Activated CD4-positive, alpha-beta T cell treated with anti-CD3 and anti-CD28 coated beads for 36 hours (primary cell): ENCODE measurements at regions not wholly inside any gene's neighbourhood (a gene's known extent, or its start where the extent isn't known, plus 50 kb on each side); places are given as distances from the start of the nearest gene placed in this dataset.

Experiments
- ATAC-seq: fragments of 200-7000 bp; cut with Tn5 transposase; one replicate; pipeline ENCODE4 v1.10.0; 2021; ENCODE audit warnings: mild to moderate bottlenecking, moderate library complexity
- CTCF ChIA-PET: fragments of 350-600 bp; sonication (Branson Sonifier 250); formaldehyde crosslinking; loops from one replicate; lab custom pipeline; 2021; ENCODE audit warnings: antibody characterized with exemption; lab: Charles Lee
- POLR2A ChIA-PET: fragments of 350-600 bp; sonication (Branson Sonifier 250); formaldehyde crosslinking; loops from one replicate; lab custom pipeline; 2021; ENCODE audit warnings: antibody characterized with exemption, inconsistent platforms; lab: Charles Lee
- DNase-seq: peaks from one replicate; pipeline ENCODE4 v3.0.0-alpha.2; 2020
- H3K27ac Mint-ChIP-seq: one replicate; pipeline ENCODE4 v1.8.0; 2021; ENCODE audit warnings: mixed read lengths
- H3K27me3 Mint-ChIP-seq: one replicate; pipeline ENCODE4 v1.8.0; 2021; ENCODE audit warnings: mixed read lengths
- H3K36me3 Mint-ChIP-seq: one replicate; pipeline ENCODE4 v1.8.0; 2021; ENCODE audit warnings: low read depth, mixed read lengths
- H3K4me1 Mint-ChIP-seq: one replicate; pipeline ENCODE4 v1.8.0; 2021; ENCODE audit warnings: mixed read lengths
- H3K4me3 Mint-ChIP-seq: one replicate; pipeline ENCODE4 v1.8.0; 2021; ENCODE audit warnings: mild to moderate bottlenecking, moderate library complexity, mixed read lengths
- H3K9me3 Mint-ChIP-seq: one replicate; pipeline ENCODE4 v1.8.0; 2021; ENCODE audit warnings: low read depth, mixed read lengths
- intact Hi-C, 2 experiments: fragments of 100-400 bp; cut with DNase I in 1 of 2; cut with micrococcal nuclease in 1 of 2; formaldehyde crosslinking; loops; one replicate each; pipeline versions ENCODE4 v1.14.2 to v1.15.1; 2022 to 2024; cut with DNase I, micrococcal nuclease

GRCh38 chr7:86199881-86200614 lies 443.7 kb upstream of the GRM3 start:
- H3K27me3 Mint-ChIP-seq: no peaks in the 10 kb centered on the region
- ATAC-seq: no peak
- peaks cover 7% of the 10 kb centered on the region for H3K9me3 Mint-ChIP-seq
- no peak for DNase-seq
- POLR2A ChIA-PET: no interaction called here
- no peak overlapping the region for H3K27ac Mint-ChIP-seq
- intact Hi-C loops: no loop called here
- H3K4me3 Mint-ChIP-seq: no peak overlapping the region
- H3K36me3 Mint-ChIP-seq: no peaks in the 10 kb centered on the region
- no peaks in the 10 kb centered on the region for H3K4me1 Mint-ChIP-seq
- CTCF ChIA-PET: no interaction called here

DNA sequence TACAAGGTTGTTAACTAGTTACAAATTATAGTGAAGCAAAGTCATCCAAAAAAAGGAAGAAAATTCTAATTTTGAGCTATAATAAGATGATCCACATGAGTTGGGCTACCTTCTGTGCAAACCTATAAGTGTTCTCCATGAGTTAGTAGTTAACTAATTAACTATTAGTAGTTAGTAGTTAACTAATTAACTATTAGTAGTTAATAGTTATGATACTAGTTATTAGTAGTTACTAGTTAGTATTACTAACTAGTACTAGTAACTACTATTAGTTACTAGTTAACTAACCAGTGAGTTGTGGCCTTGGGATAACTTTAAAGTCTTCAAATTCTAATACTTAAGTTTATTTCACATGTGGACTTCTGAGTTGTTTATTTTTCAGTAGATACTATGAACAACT lies 453.4 kb upstream of the GRM3 start:
- H3K4me3 Mint-ChIP-seq: no peak overlapping the region
- ATAC-seq: no peak
- CTCF ChIA-PET: no interaction called here

GRCh38 chr7:86181474-86181873 lies 462.2 kb upstream of the GRM3 start:
- peaks cover 3% of the 10 kb centered on the region for H3K9me3 Mint-ChIP-seq

More for the DNA sequence above, 453.4 kb upstream of the GRM3 start:
- no peak overlapping the region for H3K27ac Mint-ChIP-seq
- no peak for DNase-seq
- H3K27me3 Mint-ChIP-seq: no peaks in the 10 kb centered on the region
- POLR2A ChIA-PET: no interaction called here
- H3K9me3 Mint-ChIP-seq: peaks cover 11% of the 10 kb centered on the region
- H3K4me1 Mint-ChIP-seq: no peaks in the 10 kb centered on the region
- intact Hi-C loops: no loop called here
- no peaks in the 10 kb centered on the region for H3K36me3 Mint-ChIP-seq

DNA sequence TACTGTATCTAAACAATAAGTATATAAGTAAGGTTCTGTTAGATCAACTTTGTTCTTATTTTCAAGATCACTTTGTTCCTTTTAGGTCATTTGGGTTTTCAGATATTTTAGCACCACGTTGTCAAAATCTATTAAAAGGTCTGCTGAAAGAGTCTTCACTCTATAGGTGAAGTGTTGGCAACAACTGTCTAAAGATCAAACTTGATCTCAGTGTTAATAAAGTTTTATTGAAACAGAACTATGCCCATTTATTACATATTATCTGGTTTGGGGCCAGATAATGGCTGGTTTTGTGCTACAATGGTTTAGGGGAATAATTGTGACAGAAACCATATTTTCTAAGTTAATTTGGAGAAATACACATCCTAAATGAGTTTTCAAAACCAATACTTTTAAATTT lies 478.9 kb upstream of the GRM3 start:
- Mint-ChIP-seq H3K4me1 (no peaks in the 10 kb centered on the region), H3K9me3 (peaks cover 12% of the 10 kb centered on the region), H3K27me3 (no peaks in the 10 kb centered on the region), H3K4me3 (no peak overlapping the region), H3K36me3 (no peaks in the 10 kb centered on the region), H3K27ac (no peak overlapping the region)
- DNase-seq (no peak), ATAC-seq (no peak)
- ChIA-PET POLR2A (no interaction called here), CTCF (no interaction called here)
- intact Hi-C loops: no loop called here

More at GRCh38 chr7:86181474-86181873, 462.2 kb upstream of the GRM3 start:
- Mint-ChIP-seq H3K4me3 (no peak overlapping the region), H3K4me1 (no peaks in the 10 kb centered on the region), H3K27me3 (no peaks in the 10 kb centered on the region), H3K36me3 (no peaks in the 10 kb centered on the region), H3K27ac (no peak overlapping the region)
- POLR2A ChIA-PET: no interaction called here
- ATAC-seq (no peak), DNase-seq (no peak)
- intact Hi-C loops: no loop called here
- CTCF ChIA-PET: no interaction called here

GRCh38 chr7:86158111-86158510 lies 485.6 kb upstream of the GRM3 start:
- CTCF ChIA-PET: no interaction called here
- POLR2A ChIA-PET: no interaction called here

GRCh38 chr7:86155623-86156022 lies 488.1 kb upstream of the GRM3 start:
- ChIA-PET POLR2A (no interaction called here), CTCF (no interaction called here)
- H3K4me3 Mint-ChIP-seq: no peak overlapping the region
- no peaks in the 10 kb centered on the region for H3K27me3 Mint-ChIP-seq
- no peaks in the 10 kb centered on the region for H3K36me3 Mint-ChIP-seq
- H3K4me1 Mint-ChIP-seq: no peaks in the 10 kb centered on the region
- H3K9me3 Mint-ChIP-seq: peaks cover 3% of the 10 kb centered on the region
- ATAC-seq (no peak), DNase-seq (no peak)
- intact Hi-C loops: no loop called here
- no peak overlapping the region for H3K27ac Mint-ChIP-seq

More at GRCh38 chr7:86158111-86158510, 485.6 kb upstream of the GRM3 start:
- no peaks in the 10 kb centered on the region for H3K36me3 Mint-ChIP-seq
- DNase-seq (no peak), ATAC-seq (no peak)
- H3K4me3 Mint-ChIP-seq: no peak overlapping the region
- peaks cover 12% of the 10 kb centered on the region for H3K9me3 Mint-ChIP-seq
- intact Hi-C loops: no loop called here
- no peak overlapping the region for H3K27ac Mint-ChIP-seq
- H3K4me1 Mint-ChIP-seq: no peaks in the 10 kb centered on the region
- no peaks in the 10 kb centered on the region for H3K27me3 Mint-ChIP-seq

- ChIA-PET POLR2A (no interaction called here), CTCF (no interaction called here)
- H3K4me3 Mint-ChIP-seq: no peak overlapping the region
- intact Hi-C loops: no loop called here
- DNase-seq: no peak
- no peak for ATAC-seq
- H3K27me3 Mint-ChIP-seq: no peaks in the 10 kb centered on the region
- H3K4me1 Mint-ChIP-seq: no peaks in the 10 kb centered on the region
- H3K9me3 Mint-ChIP-seq: no peaks in the 10 kb centered on the region
- H3K36me3 Mint-ChIP-seq: no peaks in the 10 kb centered on the region
- no peak overlapping the region for H3K27ac Mint-ChIP-seq
Observed at GRCh38 chr7:86152926-86153325, 490.8 kb upstream of the GRM3 start.

DNA sequence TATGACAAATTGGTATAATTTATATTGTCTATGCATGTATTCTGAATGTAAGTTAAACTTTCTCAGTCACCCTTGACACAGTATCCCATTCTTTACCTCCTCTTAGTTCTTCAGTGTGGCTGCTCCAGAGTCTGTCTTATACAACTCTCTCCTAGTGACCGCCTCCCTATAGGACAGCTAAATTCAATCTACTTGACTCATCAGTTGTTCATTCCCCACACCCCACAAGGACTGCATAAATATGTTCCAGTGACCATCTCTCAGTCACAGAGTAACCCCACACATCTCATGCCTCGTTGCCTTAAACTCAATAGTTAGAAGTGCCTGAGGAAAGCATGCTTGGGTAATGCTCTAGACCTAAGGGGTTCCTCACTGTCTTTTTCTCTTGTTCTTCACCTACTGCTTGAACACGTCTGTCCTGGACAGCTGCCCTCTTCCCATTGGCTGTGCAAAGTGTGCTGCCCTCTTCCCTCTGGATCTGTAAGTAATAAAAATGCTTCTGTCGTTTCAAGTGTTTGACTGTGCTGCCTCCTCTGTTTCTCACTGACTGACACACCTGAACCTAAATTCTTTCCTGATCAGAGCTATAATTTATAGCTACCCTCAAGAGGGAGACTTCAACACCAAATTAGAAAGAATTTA lies 494.6 kb upstream of the GRM3 start:
- no peaks in the 10 kb centered on the region for H3K36me3 Mint-ChIP-seq
- ChIA-PET CTCF (no interaction called here), POLR2A (no interaction called here)

GRCh38 chr7:86148501-86148900 lies 495.2 kb upstream of the GRM3 start:
- ChIA-PET POLR2A (no interaction called here), CTCF (no interaction called here)
- Mint-ChIP-seq H3K27me3 (no peaks in the 10 kb centered on the region), H3K4me1 (no peaks in the 10 kb centered on the region), H3K27ac (no peak overlapping the region), H3K4me3 (no peak overlapping the region), H3K9me3 (no peaks in the 10 kb centered on the region), H3K36me3 (no peaks in the 10 kb centered on the region)
- DNase-seq: no peak
- intact Hi-C loops: no loop called here
- no peak for ATAC-seq

More for the DNA sequence above, 494.6 kb upstream of the GRM3 start:
- H3K27me3 Mint-ChIP-seq: no peaks in the 10 kb centered on the region
- no peak overlapping the region for H3K4me3 Mint-ChIP-seq
- H3K27ac Mint-ChIP-seq: no peak overlapping the region
- intact Hi-C loops: no loop called here
- no peaks in the 10 kb centered on the region for H3K9me3 Mint-ChIP-seq
- ATAC-seq: no peak
- no peaks in the 10 kb centered on the region for H3K4me1 Mint-ChIP-seq
- no peak for DNase-seq

GRCh38 chr7:86137343-86137742 lies 506.4 kb upstream of the GRM3 start:
- no peaks in the 10 kb centered on the region for H3K4me1 Mint-ChIP-seq
- H3K9me3 Mint-ChIP-seq: peaks cover 4% of the 10 kb centered on the region
- H3K27me3 Mint-ChIP-seq: no peaks in the 10 kb centered on the region
- ChIA-PET POLR2A (no interaction called here), CTCF (no interaction called here)
- no peaks in the 10 kb centered on the region for H3K36me3 Mint-ChIP-seq
- ATAC-seq: no peak
- no peak overlapping the region for H3K4me3 Mint-ChIP-seq
- intact Hi-C loops: no loop called here
- no peak for DNase-seq
- no peak overlapping the region for H3K27ac Mint-ChIP-seq

DNA sequence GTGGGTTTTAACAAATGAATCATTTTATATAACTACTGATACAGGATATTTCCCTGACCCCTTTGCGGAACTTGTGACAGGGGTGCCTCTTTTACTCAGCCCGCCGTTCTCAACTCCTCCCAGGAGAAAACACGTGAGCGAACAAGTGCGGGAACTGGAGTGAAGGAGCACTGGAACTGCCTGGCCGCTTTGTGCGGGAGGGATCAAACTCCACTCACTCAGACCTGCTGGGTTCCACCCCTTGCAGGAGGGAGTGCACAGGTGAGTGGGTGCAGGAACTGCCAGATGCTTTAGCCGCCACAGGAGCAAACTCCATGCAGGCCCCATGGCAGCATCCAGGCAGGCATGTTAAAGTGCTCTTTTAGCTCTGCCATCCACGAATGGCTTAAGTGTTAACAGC lies 513.4 kb upstream of the GRM3 start:
- CTCF ChIA-PET: no interaction called here
- POLR2A ChIA-PET: no interaction called here
- H3K27me3 Mint-ChIP-seq: no peaks in the 10 kb centered on the region
- no peaks in the 10 kb centered on the region for H3K4me1 Mint-ChIP-seq
- H3K9me3 Mint-ChIP-seq: peaks cover 7% of the 10 kb centered on the region
- H3K36me3 Mint-ChIP-seq: no peaks in the 10 kb centered on the region
- no peak for ATAC-seq
- H3K4me3 Mint-ChIP-seq: no peak overlapping the region
- no peak for DNase-seq
- intact Hi-C loops: no loop called here
- no peak overlapping the region for H3K27ac Mint-ChIP-seq

DNA sequence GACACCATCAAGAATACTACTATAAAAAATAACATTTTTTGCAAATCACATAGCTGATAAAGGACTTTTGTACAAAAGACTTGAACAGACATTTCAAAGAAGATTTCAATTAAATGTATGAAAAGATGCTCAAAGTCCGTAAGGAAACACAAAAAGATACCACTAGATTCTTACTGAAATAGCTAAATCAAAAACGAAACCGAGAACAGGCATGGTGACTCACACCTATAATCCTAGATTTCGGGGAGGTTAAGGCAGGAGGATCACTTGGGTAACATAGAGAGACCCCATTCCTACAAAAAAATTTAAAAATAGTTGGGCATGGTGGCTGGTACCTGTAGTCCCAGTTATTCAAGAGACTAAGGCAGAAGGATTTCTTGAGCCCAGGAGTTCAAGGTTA lies 520.2 kb upstream of the GRM3 start:
- no peak for DNase-seq
- intact Hi-C loops: no loop called here
- H3K27ac Mint-ChIP-seq: no peak overlapping the region
- H3K27me3 Mint-ChIP-seq: no peaks in the 10 kb centered on the region
- peaks cover 7% of the 10 kb centered on the region for H3K9me3 Mint-ChIP-seq
- ChIA-PET CTCF (no interaction called here), POLR2A (no interaction called here)
- H3K4me1 Mint-ChIP-seq: no peaks in the 10 kb centered on the region
- no peak for ATAC-seq
- H3K4me3 Mint-ChIP-seq: no peak overlapping the region
- peaks cover 2% of the 10 kb centered on the region for H3K36me3 Mint-ChIP-seq
